ENCODE measurements at regions not wholly inside any gene's neighbourhood (a gene's known extent, or its start where the extent isn't known, plus 50 kb on each side); places are given as distances from the start of the nearest gene placed in this dataset.

DNA sequence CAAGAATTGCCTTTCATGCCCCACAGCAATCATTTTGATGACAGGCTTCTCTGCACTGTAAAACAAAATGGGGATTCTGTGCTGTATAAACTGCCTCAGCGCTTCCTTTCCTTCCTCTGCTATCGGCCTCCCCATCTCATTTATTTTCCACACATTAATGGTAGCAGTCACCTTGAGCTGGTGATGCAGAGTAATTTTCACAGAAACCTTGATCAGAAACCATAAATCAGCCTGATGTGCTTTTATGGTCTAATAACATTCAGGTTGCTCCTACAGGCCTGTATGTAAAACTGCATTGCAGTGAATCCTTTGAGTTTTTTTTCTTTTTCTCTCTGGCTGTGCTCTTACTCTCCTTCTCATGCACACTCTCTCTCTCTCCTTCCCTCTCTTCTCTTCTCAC is 578.4 kb upstream of the STXBP6 start:
- TF ChIP-seq, protein P1, sequence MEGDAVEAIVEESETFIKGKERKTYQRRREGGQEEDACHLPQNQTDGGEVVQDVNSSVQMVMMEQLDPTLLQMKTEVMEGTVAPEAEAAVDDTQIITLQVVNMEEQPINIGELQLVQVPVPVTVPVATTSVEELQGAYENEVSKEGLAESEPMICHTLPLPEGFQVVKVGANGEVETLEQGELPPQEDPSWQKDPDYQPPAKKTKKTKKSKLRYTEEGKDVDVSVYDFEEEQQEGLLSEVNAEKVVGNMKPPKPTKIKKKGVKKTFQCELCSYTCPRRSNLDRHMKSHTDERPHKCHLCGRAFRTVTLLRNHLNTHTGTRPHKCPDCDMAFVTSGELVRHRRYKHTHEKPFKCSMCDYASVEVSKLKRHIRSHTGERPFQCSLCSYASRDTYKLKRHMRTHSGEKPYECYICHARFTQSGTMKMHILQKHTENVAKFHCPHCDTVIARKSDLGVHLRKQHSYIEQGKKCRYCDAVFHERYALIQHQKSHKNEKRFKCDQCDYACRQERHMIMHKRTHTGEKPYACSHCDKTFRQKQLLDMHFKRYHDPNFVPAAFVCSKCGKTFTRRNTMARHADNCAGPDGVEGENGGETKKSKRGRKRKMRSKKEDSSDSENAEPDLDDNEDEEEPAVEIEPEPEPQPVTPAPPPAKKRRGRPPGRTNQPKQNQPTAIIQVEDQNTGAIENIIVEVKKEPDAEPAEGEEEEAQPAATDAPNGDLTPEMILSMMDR (IDR thresholded peaks at IDR 0.05): no peak
- Mint-ChIP-seq H3K27me3 (ENCODE audit: low read depth, poor library complexity) (no peaks in the 10 kb centered on the region), H3K36me3 (ENCODE audit: low read depth) (no peaks in the 10 kb centered on the region), H3K4me3 (no peak overlapping the region), H3K9me3 (no peaks in the 10 kb centered on the region), H3K27ac (no peak overlapping the region), H3K4me1 (peaks cover 14% of the 10 kb centered on the region)
- no peak for DNase-seq

GRCh38 chr14:25626986-25627385 is 577.0 kb upstream of the STXBP6 start:
- H3K36me3 Mint-ChIP-seq (ENCODE audit: low read depth): no peaks in the 10 kb centered on the region
- H3K9me3 Mint-ChIP-seq: no peaks in the 10 kb centered on the region
- no peaks in the 10 kb centered on the region for H3K27me3 Mint-ChIP-seq (ENCODE audit: low read depth, poor library complexity)
- no peak for DNase-seq
- peaks cover 14% of the 10 kb centered on the region for H3K4me1 Mint-ChIP-seq
- H3K4me3 Mint-ChIP-seq: no peak overlapping the region
- TF ChIP-seq, protein P1 (IDR thresholded peaks at IDR 0.05): no peak
- H3K27ac Mint-ChIP-seq: no peak overlapping the region

- H3K4me1 Mint-ChIP-seq: no peaks in the 10 kb centered on the region
- H3K4me3 Mint-ChIP-seq: no peak overlapping the region
- no peaks in the 10 kb centered on the region for H3K27me3 Mint-ChIP-seq (ENCODE audit: low read depth, poor library complexity)
- H3K9me3 Mint-ChIP-seq: peaks cover 8% of the 10 kb centered on the region
- H3K27ac Mint-ChIP-seq: no peak overlapping the region
- DNase-seq: no peak
- TF ChIP-seq, protein P1 (IDR thresholded peaks at IDR 0.05): no peak
- H3K36me3 Mint-ChIP-seq (ENCODE audit: low read depth): no peaks in the 10 kb centered on the region
These were observed 572.8 kb upstream of the STXBP6 start for GRCh38 chr14:25622763-25623162.

DNA sequence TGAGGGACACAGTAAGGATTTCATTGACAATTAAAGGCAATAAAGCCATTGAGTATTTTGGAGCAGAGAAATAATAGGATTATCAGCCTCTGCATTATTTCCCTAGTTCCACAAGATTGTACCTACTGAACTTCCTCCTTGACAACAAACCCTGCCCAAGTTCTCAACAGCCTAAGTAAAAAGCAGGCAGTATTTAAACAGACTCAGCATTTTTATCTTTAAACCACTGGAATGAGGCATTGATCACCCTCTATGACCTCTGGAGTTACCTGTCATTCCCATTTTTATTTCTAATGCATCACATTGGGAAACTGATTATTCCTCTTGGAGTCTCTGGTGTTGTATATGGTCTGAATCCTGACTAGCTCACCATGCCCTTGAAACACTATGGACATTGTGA is 570.6 kb upstream of the STXBP6 start:
- H3K27ac Mint-ChIP-seq: no peak overlapping the region
- no peaks in the 10 kb centered on the region for H3K27me3 Mint-ChIP-seq (ENCODE audit: low read depth, poor library complexity)
- TF ChIP-seq, protein P1 (IDR thresholded peaks at IDR 0.05): no peak
- H3K4me1 Mint-ChIP-seq: no peaks in the 10 kb centered on the region
- DNase-seq: no peak
- H3K4me3 Mint-ChIP-seq: no peak overlapping the region
- no peaks in the 10 kb centered on the region for H3K36me3 Mint-ChIP-seq (ENCODE audit: low read depth)
- H3K9me3 Mint-ChIP-seq: peaks cover 24% of the 10 kb centered on the region

DNA sequence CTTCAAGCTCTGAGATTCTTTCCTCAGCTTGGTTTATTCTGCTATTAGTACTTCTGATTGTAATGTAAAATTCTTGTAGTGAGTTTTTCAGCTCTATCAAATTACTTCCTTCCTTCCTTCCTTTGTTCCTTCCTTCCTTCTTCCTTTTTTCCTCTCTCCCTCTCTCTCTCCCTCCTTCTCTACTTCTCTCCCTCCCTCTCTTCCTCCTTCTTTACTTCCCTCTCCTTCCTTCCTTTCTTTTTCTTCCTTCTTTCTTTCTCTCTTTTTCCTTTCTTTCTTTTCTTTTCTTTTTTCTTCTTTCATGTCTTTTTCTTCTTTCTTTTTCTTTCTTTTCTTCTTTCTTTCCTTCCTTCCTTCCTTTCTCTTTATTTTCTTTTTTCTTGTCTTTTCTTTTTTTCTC is 565.2 kb upstream of the STXBP6 start:
- no peaks in the 10 kb centered on the region for H3K36me3 Mint-ChIP-seq (ENCODE audit: low read depth)

GRCh38 chr14:25607192-25607591 is 557.2 kb upstream of the STXBP6 start:
- peaks cover 7% of the 10 kb centered on the region for H3K9me3 Mint-ChIP-seq
- TF ChIP-seq, protein P1 (IDR thresholded peaks at IDR 0.05): no peak
- H3K36me3 Mint-ChIP-seq (ENCODE audit: low read depth): no peaks in the 10 kb centered on the region
- no peaks in the 10 kb centered on the region for H3K27me3 Mint-ChIP-seq (ENCODE audit: low read depth, poor library complexity)
- no peak for DNase-seq
- no peaks in the 10 kb centered on the region for H3K4me1 Mint-ChIP-seq
- no peak overlapping the region for H3K27ac Mint-ChIP-seq
- H3K4me3 Mint-ChIP-seq: no peak overlapping the region

More for the DNA sequence above, 565.2 kb upstream of the STXBP6 start:
- H3K4me1 Mint-ChIP-seq: no peaks in the 10 kb centered on the region
- no peak overlapping the region for H3K4me3 Mint-ChIP-seq
- no peak for DNase-seq
- no peak overlapping the region for H3K27ac Mint-ChIP-seq
- H3K27me3 Mint-ChIP-seq (ENCODE audit: low read depth, poor library complexity): no peaks in the 10 kb centered on the region
- H3K9me3 Mint-ChIP-seq: peaks cover 24% of the 10 kb centered on the region
- TF ChIP-seq, protein P1 (IDR thresholded peaks at IDR 0.05): no peak
